Neural cell (in vitro differentiated cells): ENCODE measurements at regions not wholly inside any gene's neighbourhood (a gene's known extent, or its start where the extent isn't known, plus 50 kb on each side); places are given as distances from the start of the nearest gene placed in this dataset.

Experiments used
- H2AFZ ChIP-seq: fragments of 200-600, 300-800 bp; sonication (generic), shearing (Covaris generic); 2 replicates; pipeline ENCODE4 v1.6.0; 2014; ENCODE audit warnings: low read depth, mild to moderate bottlenecking, antibody characterized with exemption, low read length, moderate library complexity
- H3F3A ChIP-seq: fragments of 200-600 bp; shearing (Covaris generic); 2 replicates; pipeline ENCODE4 v1.6.1; 2016; ENCODE audit warnings: mild to moderate bottlenecking, moderate library complexity, mixed read lengths, antibody characterized with exemption, low read length; ENCODE audit not compliant: insufficient read depth, poor library complexity, severe bottlenecking
- H3K27ac ChIP-seq: fragments of 200-600, 300-800 bp; sonication (generic), shearing (Covaris generic); 2 replicates; pipeline ENCODE4 v1.5.1; 2014; ENCODE audit warnings: mild to moderate bottlenecking, low read length, moderate library complexity
- H3K27me3 ChIP-seq: fragments of 300-800, 200-600 bp; sonication (generic), shearing (Covaris generic); 2 replicates; pipeline ENCODE4 v1.6.0; 2014; ENCODE audit warnings: mild to moderate bottlenecking, low read depth, low read length, moderate library complexity; ENCODE audit not compliant: insufficient read depth
- H3K36me3 ChIP-seq: fragments of 300-800, 200-600 bp; sonication (generic), shearing (Covaris generic); 2 replicates; pipeline ENCODE4 v1.5.1; 2014; ENCODE audit warnings: mild to moderate bottlenecking, antibody characterized with exemption, low read length, moderate library complexity; ENCODE audit not compliant: insufficient read depth
- H3K4me2 ChIP-seq: fragments of 300-800, 200-600 bp; sonication (generic), shearing (Covaris generic); 2 replicates; pipeline ENCODE4 v1.6.0; 2014; ENCODE audit warnings: mild to moderate bottlenecking, low read length
- H3K4me3 ChIP-seq: fragments of 300-800, 200-600 bp; sonication (generic), shearing (Covaris generic); 2 replicates; pipeline ENCODE4 v1.5.1; 2014; ENCODE audit warnings: mild to moderate bottlenecking, low read length, moderate library complexity
- H3K79me2 ChIP-seq: fragments of 200-600 bp; shearing (Covaris generic); replicated peaks from 2 replicates; pipeline ENCODE4 v1.6.0; 2014; ENCODE audit warnings: mild to moderate bottlenecking, low read length, moderate library complexity; ENCODE audit not compliant: insufficient read depth
- H3K9ac ChIP-seq: fragments of 300-800, 200-600 bp; sonication (generic), shearing (Covaris generic); 2 replicates; pipeline ENCODE4 v1.6.1; 2016; ENCODE audit warnings: mild to moderate bottlenecking, low read length, mixed read lengths
- H3K9me2 ChIP-seq: fragments of 200-600 bp; shearing (Covaris generic); 2 replicates; pipeline ENCODE4 v1.6.1; 2016; ENCODE audit warnings: mild to moderate bottlenecking, low read length, mixed read lengths; ENCODE audit not compliant: insufficient read depth
- H3K9me3 ChIP-seq: fragments of 200-600, 300-800 bp; sonication (generic), shearing (Covaris generic); 2 replicates; pipeline ENCODE4 v1.6.1; 2016; ENCODE audit warnings: mild to moderate bottlenecking, mixed run types, low read length, moderate library complexity, mixed read lengths
- H4K20me1 ChIP-seq: fragments of 200-600 bp; shearing (Covaris generic); 2 replicates; pipeline ENCODE4 v1.6.1; 2016; ENCODE audit warnings: mild to moderate bottlenecking, mixed run types; ENCODE audit not compliant: insufficient read depth
- CTCF ChIP-seq: fragments of 450-650 bp; IDR thresholded peaks from 2 replicates; pipeline ENCODE4 v1.5.1; 2014; ENCODE audit warnings: antibody characterized with exemption, mild to moderate bottlenecking, moderate library complexity; ENCODE audit not compliant: poor library complexity, severe bottlenecking
- EP300 ChIP-seq: fragments of 450-650 bp; conservative IDR thresholded peaks from 2 replicates; pipeline ENCODE4 v1.6.1; 2014; ENCODE audit warnings: antibody characterized with exemption, mild to moderate bottlenecking, moderate library complexity; ENCODE audit not compliant: poor library complexity, severe bottlenecking
- EZH2 ChIP-seq: fragments of 200-600, 300-800 bp; shearing (Covaris generic), sonication (generic); IDR thresholded peaks from 2 replicates; pipeline ENCODE4 v1.6.1; 2014; ENCODE audit warnings: antibody characterized with exemption, low read length, borderline replicate concordance, mild to moderate bottlenecking; ENCODE audit not compliant: insufficient read depth, poor library complexity, severe bottlenecking
- MXI1 ChIP-seq: fragments of 450-650 bp; conservative IDR thresholded peaks from 2 replicates; pipeline ENCODE4 v1.6.1; 2014; ENCODE audit warnings: antibody characterized with exemption, mild to moderate bottlenecking; ENCODE audit not compliant: poor library complexity, severe bottlenecking
- POLR2AphosphoS5 ChIP-seq: IDR thresholded peaks from 2 replicates; pipeline ENCODE4 v1.6.1; 2012
- RAD21 ChIP-seq: fragments of 450-650 bp; conservative IDR thresholded peaks from 2 replicates; pipeline ENCODE4 v1.6.1; 2014; ENCODE audit warnings: antibody characterized with exemption, mild to moderate bottlenecking, moderate library complexity
- SMC3 ChIP-seq: fragments of 450-650 bp; conservative IDR thresholded peaks from 2 replicates; pipeline ENCODE4 v1.6.1; 2014; ENCODE audit warnings: antibody characterized with exemption, mild to moderate bottlenecking, moderate library complexity; ENCODE audit not compliant: poor library complexity
- TAF1 ChIP-seq: IDR thresholded peaks from 2 replicates; pipeline ENCODE4 v1.6.1; 2012; ENCODE audit warnings: low read depth
- TF ChIP-seq, protein P1 (sequence below): IDR thresholded peaks from 2 replicates; pipeline ENCODE4 v1.6.1; 2012; ENCODE audit warnings: borderline replicate concordance

DNA sequence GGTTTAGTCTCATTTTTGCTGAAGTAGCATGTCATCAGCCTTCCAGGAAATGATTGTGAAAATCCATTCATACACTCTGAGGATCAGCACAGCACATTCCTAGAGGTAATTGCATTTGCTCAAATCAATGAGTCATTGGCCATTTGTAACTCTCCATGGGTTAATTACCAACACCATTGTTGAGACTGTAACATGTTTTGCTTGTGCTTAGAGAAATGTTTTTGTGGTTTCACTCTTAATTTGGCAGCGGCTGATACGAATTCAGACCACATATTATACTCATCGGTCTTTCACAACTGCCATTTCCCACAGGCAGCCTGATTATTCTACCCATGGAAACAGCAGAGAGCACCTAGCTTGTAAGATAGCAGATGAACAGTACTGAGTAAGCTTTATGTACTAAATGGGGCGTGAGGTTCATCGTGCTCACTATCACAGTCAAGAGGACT lies 110.3 kb downstream of the NHLRC3 start:
- H3K4me3 ChIP-seq, result no peak overlapping the region
- H4K20me1 ChIP-seq, result no peaks in the 10 kb centered on the region
- no peak overlapping the region for H3K4me2 ChIP-seq
- H3K36me3 ChIP-seq, result no peaks in the 10 kb centered on the region
- no peak overlapping the region for H2AFZ ChIP-seq
- no peak overlapping the region for H3K27ac ChIP-seq
- no peaks in the 10 kb centered on the region for H3F3A ChIP-seq
- H3K79me2 ChIP-seq, result no peaks in the 10 kb centered on the region
- TF ChIP-seq RAD21, result no peak
- TF ChIP-seq TAF1, result no peak
- TF ChIP-seq POLR2AphosphoS5, result no peak
- TF ChIP-seq SMC3, result no peak
- no peaks in the 10 kb centered on the region for H3K27me3 ChIP-seq
- H3K9ac ChIP-seq, result no peak overlapping the region
- no peaks in the 10 kb centered on the region for H3K9me3 ChIP-seq
- no peaks in the 10 kb centered on the region for H3K9me2 ChIP-seq

GRCh38 chr13:39149896-39150295 lies 111.6 kb downstream of the NHLRC3 start:
- Histone ChIP-seq H3K27ac (no peak overlapping the region), H3F3A (no peaks in the 10 kb centered on the region), H4K20me1 (no peaks in the 10 kb centered on the region), H3K27me3 (no peaks in the 10 kb centered on the region), H3K9me2 (no peaks in the 10 kb centered on the region), H3K9ac (no peak overlapping the region), H2AFZ (no peak overlapping the region), H3K36me3 (no peaks in the 10 kb centered on the region), H3K9me3 (no peaks in the 10 kb centered on the region), H3K4me3 (no peak overlapping the region), H3K79me2 (no peaks in the 10 kb centered on the region), H3K4me2 (no peak overlapping the region)
- no peak for TF ChIP-seq MXI1
- TF ChIP-seq RAD21, result no peak
- TF ChIP-seq, protein P1, sequence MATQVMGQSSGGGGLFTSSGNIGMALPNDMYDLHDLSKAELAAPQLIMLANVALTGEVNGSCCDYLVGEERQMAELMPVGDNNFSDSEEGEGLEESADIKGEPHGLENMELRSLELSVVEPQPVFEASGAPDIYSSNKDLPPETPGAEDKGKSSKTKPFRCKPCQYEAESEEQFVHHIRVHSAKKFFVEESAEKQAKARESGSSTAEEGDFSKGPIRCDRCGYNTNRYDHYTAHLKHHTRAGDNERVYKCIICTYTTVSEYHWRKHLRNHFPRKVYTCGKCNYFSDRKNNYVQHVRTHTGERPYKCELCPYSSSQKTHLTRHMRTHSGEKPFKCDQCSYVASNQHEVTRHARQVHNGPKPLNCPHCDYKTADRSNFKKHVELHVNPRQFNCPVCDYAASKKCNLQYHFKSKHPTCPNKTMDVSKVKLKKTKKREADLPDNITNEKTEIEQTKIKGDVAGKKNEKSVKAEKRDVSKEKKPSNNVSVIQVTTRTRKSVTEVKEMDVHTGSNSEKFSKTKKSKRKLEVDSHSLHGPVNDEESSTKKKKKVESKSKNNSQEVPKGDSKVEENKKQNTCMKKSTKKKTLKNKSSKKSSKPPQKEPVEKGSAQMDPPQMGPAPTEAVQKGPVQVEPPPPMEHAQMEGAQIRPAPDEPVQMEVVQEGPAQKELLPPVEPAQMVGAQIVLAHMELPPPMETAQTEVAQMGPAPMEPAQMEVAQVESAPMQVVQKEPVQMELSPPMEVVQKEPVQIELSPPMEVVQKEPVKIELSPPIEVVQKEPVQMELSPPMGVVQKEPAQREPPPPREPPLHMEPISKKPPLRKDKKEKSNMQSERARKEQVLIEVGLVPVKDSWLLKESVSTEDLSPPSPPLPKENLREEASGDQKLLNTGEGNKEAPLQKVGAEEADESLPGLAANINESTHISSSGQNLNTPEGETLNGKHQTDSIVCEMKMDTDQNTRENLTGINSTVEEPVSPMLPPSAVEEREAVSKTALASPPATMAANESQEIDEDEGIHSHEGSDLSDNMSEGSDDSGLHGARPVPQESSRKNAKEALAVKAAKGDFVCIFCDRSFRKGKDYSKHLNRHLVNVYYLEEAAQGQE, result no peak
- TF ChIP-seq EZH2, result no peak
- TF ChIP-seq CTCF, result no peak
- no peak for TF ChIP-seq POLR2AphosphoS5
- no peak for TF ChIP-seq SMC3
- no peak for TF ChIP-seq EP300
- no peak for TF ChIP-seq TAF1

- Histone ChIP-seq H3K4me2 (no peak overlapping the region), H3K27me3 (no peaks in the 10 kb centered on the region), H3K79me2 (no peaks in the 10 kb centered on the region), H3K27ac (no peak overlapping the region), H3K9me3 (no peaks in the 10 kb centered on the region), H3K9me2 (no peaks in the 10 kb centered on the region), H3K36me3 (no peaks in the 10 kb centered on the region), H4K20me1 (no peaks in the 10 kb centered on the region), H3F3A (no peaks in the 10 kb centered on the region), H3K4me3 (no peak overlapping the region), H2AFZ (no peak overlapping the region), H3K9ac (no peak overlapping the region)
- no peak for TF ChIP-seq TAF1
- no peak for TF ChIP-seq EZH2
- TF ChIP-seq CTCF, result no peak
- no peak for TF ChIP-seq RAD21
- no peak for TF ChIP-seq POLR2AphosphoS5
- TF ChIP-seq MXI1, result no peak
- TF ChIP-seq SMC3, result no peak
- no peak for TF ChIP-seq EP300
- TF ChIP-seq, protein P1, result no peak
These were observed 115.8 kb downstream of the NHLRC3 start for GRCh38 chr13:39154041-39154440.
